VCaP (cell line): ENCODE measurements at regions not wholly inside any gene's neighbourhood (a gene's known extent, or its start where the extent isn't known, plus 50 kb on each side); places are given as distances from the start of the nearest gene placed in this dataset.

Experiments used
- H3K27ac ChIP-seq: fragments of 450-650 bp; 2 replicates; pipeline ENCODE4 v1.5.1; 2017
- TF ChIP-seq, protein P1 (sequence below): fragments of 450-650 bp; conservative IDR thresholded peaks from 2 replicates; pipeline ENCODE4 v1.5.1; 2017; ENCODE audit warnings: mild to moderate bottlenecking, moderate library complexity

DNA sequence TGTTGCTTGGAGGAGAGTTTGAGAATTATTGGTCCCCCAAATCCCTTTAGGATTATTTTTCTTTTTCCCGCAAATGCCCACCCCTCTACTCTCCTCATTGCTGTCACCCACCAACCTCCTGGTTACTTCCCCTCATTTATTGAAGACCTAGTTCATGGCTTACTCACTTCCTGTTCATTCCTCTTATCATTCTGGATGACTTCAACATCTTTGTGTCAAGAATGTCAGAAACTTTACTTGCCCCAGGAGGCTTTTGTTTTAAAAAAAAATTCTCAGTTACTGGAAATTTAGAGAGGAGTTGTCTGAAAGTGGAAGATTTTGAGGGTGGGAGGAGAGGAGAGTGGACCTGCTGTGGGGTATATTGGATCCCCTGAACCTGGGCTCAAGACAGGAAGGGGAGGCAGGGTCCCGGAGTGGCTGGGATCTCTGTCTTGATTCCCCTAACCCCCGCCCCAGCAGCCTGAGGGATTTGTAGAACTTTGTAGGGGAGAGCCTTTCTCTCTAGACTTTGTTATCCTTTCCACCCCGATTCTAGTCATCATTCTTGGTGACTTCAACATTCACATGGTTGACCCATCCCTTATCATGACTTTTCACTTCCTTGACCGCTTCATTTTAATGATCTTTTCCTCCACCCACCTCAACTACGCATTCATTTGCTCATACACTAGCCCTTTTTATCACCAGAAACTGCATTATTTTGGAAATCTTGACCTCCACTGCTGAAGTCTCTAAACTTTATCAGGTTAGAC, 69.9 kb upstream of the ESX1 start:
- no peak overlapping the region for H3K27ac ChIP-seq
- TF ChIP-seq, protein P1, sequence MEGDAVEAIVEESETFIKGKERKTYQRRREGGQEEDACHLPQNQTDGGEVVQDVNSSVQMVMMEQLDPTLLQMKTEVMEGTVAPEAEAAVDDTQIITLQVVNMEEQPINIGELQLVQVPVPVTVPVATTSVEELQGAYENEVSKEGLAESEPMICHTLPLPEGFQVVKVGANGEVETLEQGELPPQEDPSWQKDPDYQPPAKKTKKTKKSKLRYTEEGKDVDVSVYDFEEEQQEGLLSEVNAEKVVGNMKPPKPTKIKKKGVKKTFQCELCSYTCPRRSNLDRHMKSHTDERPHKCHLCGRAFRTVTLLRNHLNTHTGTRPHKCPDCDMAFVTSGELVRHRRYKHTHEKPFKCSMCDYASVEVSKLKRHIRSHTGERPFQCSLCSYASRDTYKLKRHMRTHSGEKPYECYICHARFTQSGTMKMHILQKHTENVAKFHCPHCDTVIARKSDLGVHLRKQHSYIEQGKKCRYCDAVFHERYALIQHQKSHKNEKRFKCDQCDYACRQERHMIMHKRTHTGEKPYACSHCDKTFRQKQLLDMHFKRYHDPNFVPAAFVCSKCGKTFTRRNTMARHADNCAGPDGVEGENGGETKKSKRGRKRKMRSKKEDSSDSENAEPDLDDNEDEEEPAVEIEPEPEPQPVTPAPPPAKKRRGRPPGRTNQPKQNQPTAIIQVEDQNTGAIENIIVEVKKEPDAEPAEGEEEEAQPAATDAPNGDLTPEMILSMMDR = no peak

DNA sequence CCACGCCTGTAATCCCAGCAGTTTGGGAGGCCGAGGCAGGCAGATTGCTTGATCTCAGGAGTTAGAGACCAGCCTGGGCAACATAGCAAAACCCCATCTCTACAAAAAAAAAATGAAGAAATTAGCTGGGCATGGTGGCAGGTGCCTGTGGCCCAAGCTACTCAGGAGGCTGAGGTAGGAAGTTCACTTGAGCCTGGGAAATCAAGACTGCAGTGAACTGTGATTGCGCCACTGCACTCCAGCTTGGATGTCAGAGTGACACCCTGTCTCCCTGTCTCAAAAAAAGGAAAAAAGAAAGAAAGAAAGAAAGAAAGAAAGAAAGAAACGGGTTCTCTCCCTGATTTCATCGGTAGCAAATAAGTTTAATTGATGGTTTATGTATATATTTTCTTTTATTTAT, 64.6 kb upstream of the ESX1 start:
- no peak overlapping the region for H3K27ac ChIP-seq
- TF ChIP-seq, protein P1 = no peak

DNA sequence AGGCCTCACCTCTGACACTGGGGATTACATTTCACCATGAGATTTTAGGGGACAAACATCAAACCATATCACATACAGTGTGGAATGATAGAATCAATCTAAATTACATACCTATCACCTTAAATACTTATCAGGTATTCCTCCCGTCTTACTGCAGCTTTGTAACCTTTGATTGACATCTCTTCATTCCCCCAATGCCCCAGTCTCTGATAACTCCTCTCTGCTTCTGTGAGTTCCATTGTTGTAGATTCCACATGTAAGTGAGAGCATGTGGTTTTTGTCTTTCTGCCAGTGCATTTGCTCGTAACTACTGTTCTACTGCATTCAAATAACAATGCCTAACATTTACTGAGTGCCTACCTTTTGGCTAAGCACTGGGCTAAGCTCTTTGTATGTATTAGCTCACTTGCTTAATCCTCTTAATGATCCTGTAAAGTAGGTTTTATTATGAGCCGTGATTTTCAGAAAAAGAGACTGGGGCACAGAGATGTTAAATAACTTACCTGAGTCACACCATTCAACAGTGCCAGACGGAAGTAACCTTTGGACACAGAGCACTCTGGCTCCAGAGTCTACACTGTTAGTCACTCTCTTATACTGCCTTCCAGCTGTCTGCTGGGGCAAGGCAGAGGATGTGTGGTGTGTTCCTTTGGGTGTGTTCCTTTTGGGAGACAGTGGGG, 63.7 kb upstream of the ESX1 start:
- TF ChIP-seq, protein P1 = no peak
- no peak overlapping the region for H3K27ac ChIP-seq

DNA sequence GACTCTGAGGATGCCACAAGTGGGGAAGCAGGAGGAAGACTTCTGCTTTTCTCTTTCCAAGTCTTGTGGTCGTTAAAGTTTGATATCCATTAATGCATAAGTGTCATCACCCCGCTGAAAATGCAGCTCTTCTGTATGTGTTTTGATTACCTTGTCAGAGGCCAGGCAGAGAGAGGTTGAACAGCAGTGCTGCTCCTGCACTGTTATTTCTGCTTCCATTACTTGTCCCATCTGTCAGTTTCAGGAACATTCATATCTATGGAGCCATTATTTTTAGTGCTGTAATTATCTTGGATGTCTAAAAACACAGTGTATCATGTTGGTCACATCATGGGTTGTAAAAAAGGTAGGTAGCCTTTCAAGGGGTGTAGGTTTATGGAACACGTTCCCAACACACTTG, 62.0 kb upstream of the ESX1 start:
- TF ChIP-seq, protein P1 = no peak
- H3K27ac ChIP-seq = no peak overlapping the region

DNA sequence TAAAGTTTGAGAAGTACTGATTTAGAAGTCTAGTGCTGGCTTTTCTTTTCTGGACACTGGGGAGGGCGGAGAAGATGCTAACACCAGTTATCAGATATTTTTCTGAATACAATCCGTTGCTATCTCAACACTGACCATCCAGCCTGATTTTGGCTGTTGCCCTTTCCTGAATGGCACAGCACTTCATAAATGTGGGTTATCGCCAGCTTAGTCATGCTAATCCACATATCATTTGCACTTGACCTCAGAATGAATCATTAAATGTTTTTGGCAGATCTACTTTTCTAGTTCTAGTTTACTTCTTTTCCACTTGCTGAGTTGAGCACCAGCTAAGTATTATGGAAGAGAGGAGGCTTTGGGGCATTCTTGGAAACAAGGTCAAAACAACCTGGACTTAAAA, 60.8 kb upstream of the ESX1 start:
- no peak overlapping the region for H3K27ac ChIP-seq
- TF ChIP-seq, protein P1 = no peak

DNA sequence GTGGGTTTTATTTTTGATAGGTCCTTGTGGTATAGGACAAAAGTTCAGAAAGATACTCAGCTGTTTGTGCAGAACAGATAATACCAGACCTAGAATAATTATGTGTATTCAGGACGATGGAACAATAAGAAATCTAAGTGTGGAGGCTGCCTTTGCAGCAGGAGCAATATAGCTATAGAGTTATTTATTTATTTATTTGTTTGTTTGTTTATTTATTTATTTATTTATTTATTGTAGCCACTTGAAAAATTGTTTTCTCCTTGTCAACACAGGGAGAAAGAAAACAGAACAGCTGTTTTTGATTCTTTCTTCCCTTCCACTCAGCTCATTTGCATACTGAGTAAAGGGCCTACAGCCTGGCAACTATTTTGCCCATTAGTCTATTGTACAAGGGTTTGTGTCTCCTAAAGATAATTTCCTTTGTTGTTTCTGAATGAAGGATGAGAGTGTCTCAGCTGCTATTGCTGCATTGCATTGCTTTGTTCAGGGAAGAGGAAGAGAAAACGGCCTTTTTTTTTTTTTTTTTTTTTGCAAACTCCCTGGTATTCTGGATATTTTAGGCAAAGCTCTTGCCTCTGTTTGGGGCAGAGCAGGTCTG, 56.0 kb upstream of the ESX1 start:
- TF ChIP-seq, protein P1 = no peak
- no peak overlapping the region for H3K27ac ChIP-seq

DNA sequence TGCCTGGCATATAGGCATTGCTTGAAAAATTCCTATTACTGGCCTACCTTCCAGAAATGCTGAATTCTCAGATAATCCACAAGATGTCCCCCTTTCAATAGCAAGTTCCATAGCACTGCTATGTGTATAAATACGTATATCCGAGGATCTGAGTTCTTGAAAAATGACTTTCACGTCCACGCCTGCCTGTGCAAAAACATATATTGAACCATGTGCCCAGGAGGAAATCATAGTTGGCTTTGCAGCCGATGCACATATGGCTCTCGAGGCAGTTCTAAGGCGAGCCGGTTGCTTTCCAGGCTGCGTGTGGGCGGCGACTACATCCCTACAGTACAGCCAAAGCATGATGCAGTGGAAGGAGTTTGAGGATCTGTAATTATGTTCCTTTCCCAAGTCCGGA, 55.4 kb upstream of the ESX1 start:
- TF ChIP-seq, protein P1 = peak; percentile 40

More for the DNA sequence above, 55.4 kb upstream of the ESX1 start:
- no peak overlapping the region for H3K27ac ChIP-seq
